ENCODE measurements at regions not wholly inside any gene's neighbourhood (a gene's known extent, or its start where the extent isn't known, plus 50 kb on each side); places are given as distances from the start of the nearest gene placed in this dataset.
A peak's percentile ranks its signal among the peaks of the same experiment; 100 is the strongest.

DNA sequence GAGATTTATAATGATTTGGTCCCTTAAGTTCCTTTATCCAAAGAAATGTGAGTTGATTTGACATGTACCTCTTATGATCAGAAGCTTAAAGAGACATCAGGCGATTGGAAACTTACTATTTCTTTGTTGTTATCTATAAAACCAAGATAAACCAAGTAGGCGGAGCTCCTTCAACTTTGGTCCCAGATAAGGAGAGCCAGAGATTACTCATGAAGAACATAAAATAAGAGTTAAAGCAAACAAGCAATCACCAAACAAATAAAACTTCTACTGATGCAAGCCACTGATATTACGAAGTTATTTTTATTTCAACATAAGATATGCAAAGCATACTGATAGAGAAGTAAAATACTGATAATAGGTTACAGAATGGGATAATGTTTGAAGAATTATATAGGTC is 141.5 kb upstream of the CDH18 start:
- TF ChIP-seq, protein P1, sequence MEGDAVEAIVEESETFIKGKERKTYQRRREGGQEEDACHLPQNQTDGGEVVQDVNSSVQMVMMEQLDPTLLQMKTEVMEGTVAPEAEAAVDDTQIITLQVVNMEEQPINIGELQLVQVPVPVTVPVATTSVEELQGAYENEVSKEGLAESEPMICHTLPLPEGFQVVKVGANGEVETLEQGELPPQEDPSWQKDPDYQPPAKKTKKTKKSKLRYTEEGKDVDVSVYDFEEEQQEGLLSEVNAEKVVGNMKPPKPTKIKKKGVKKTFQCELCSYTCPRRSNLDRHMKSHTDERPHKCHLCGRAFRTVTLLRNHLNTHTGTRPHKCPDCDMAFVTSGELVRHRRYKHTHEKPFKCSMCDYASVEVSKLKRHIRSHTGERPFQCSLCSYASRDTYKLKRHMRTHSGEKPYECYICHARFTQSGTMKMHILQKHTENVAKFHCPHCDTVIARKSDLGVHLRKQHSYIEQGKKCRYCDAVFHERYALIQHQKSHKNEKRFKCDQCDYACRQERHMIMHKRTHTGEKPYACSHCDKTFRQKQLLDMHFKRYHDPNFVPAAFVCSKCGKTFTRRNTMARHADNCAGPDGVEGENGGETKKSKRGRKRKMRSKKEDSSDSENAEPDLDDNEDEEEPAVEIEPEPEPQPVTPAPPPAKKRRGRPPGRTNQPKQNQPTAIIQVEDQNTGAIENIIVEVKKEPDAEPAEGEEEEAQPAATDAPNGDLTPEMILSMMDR (IDR thresholded peaks at IDR 0.05), result no peak
- ATAC-seq (ENCODE audit: low FRiP score), result no peak
- DNase-seq (ENCODE audit: low spot score), result no peak

- DNase-seq (ENCODE audit: low spot score), result no peak
- TF ChIP-seq, protein P1 (IDR thresholded peaks at IDR 0.05), result no peak
- no peak for ATAC-seq (ENCODE audit: low FRiP score)
Observed at GRCh38 chr5:20128343-20128742, 140.3 kb upstream of the CDH18 start.

GRCh38 chr5:20114526-20114925 is 126.5 kb upstream of the CDH18 start:
- TF ChIP-seq, protein P1 (IDR thresholded peaks at IDR 0.05), result no peak
- DNase-seq (ENCODE audit: low spot score) (no peak), ATAC-seq (ENCODE audit: low FRiP score) (peak; percentile 49)

DNA sequence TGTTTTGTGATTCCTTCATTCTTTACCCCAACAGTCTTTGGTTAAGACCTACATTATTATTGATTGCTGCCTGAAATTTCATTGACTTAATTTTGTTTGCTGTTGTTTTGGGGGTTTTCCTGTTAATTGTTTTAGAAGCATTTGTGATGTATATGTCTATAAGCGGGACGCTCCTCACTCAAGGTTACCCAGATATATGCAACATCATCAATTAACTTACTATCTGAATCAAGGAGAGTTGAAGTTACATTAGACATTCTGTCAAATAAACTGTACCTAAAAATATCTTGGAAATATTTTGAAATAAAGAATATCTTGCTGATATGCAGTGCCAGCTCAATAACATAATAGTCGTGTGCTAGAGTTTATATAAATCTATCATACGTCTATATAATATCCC is 125.9 kb upstream of the CDH18 start:
- ATAC-seq (ENCODE audit: low FRiP score) (no peak), DNase-seq (ENCODE audit: low spot score) (no peak)
- TF ChIP-seq, protein P1 (IDR thresholded peaks at IDR 0.05), result no peak

- TF ChIP-seq, protein P1 (IDR thresholded peaks at IDR 0.05), result no peak
- ATAC-seq (ENCODE audit: low FRiP score) (peak; percentile 46), DNase-seq (ENCODE audit: low spot score) (no peak)
Observed at GRCh38 chr5:20113031-20113715, 125.2 kb upstream of the CDH18 start.

- DNase-seq (ENCODE audit: low spot score) (no peak), ATAC-seq (ENCODE audit: low FRiP score) (no peak)
- TF ChIP-seq, protein P1 (IDR thresholded peaks at IDR 0.05), result no peak
Observed at GRCh38 chr5:20109326-20109725, 121.3 kb upstream of the CDH18 start.

GRCh38 chr5:20105915-20106314 is 117.9 kb upstream of the CDH18 start:
- TF ChIP-seq, protein P1 (IDR thresholded peaks at IDR 0.05), result no peak
- DNase-seq (ENCODE audit: low spot score) (no peak), ATAC-seq (ENCODE audit: low FRiP score) (no peak)
